Osteocyte (in vitro differentiated cells): ENCODE measurements at regions not wholly inside any gene's neighbourhood (a gene's known extent, or its start where the extent isn't known, plus 50 kb on each side); places are given as distances from the start of the nearest gene placed in this dataset.

ENCODE experiments used
- DNase-seq: peaks from one replicate; pipeline ENCODE4 v3.0.0; 2021; ENCODE audit warnings: mixed read lengths; ENCODE audit not compliant: unreplicated experiment; ENCODE audit errors: extremely low spot score
- H3K27ac Mint-ChIP-seq: one replicate; pipeline ENCODE4 v1.8.0; 2021; ENCODE audit warnings: mild to moderate bottlenecking, mixed read lengths; ENCODE audit not compliant: unreplicated experiment
- H3K27me3 Mint-ChIP-seq: one replicate; pipeline ENCODE4 v1.8.0; 2021; ENCODE audit warnings: mixed read lengths; ENCODE audit not compliant: unreplicated experiment
- H3K36me3 Mint-ChIP-seq: one replicate; pipeline ENCODE4 v1.8.0; 2021; ENCODE audit warnings: mixed read lengths; ENCODE audit not compliant: unreplicated experiment
- H3K4me1 Mint-ChIP-seq: one replicate; pipeline ENCODE4 v1.8.0; 2021; ENCODE audit warnings: mixed read lengths; ENCODE audit not compliant: unreplicated experiment
- H3K4me3 Mint-ChIP-seq: one replicate; pipeline ENCODE4 v1.8.0; 2021; ENCODE audit warnings: mild to moderate bottlenecking, moderate library complexity, mixed read lengths; ENCODE audit not compliant: unreplicated experiment
- H3K9me3 Mint-ChIP-seq: one replicate; pipeline ENCODE4 v1.8.0; 2021; ENCODE audit warnings: mixed read lengths; ENCODE audit not compliant: unreplicated experiment
- TF ChIP-seq, protein P1 (sequence below): fragments of 200-600 bp; sonication (generic); IDR thresholded peaks from 2 replicates; pipeline ENCODE4 v1.5.0; 2021; ENCODE audit warnings: antibody characterized with exemption, mild to moderate bottlenecking, moderate library complexity

DNA sequence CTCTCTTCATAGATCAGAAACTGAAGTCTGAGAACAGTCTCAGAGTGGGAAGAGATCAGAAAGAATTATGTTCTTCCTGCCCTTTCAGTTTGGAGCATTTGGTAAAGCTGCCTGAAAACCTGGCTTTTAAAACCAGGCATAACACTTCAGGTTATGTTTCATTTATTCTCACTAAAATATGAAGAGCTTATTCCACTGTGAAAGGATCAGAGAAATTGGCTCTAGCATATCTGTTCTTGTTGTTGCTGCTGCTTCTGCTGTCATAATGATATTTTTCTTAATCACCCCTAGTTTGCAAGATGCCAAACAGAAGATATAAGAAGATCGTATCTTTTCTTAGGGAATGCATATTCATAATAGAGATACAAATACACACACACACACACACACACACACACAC, 476.9 kb downstream of the XIRP2 start:
- H3K36me3 Mint-ChIP-seq, result no peaks in the 10 kb centered on the region
- no peak overlapping the region for H3K27ac Mint-ChIP-seq
- H3K9me3 Mint-ChIP-seq, result no peaks in the 10 kb centered on the region
- no peak overlapping the region for H3K4me3 Mint-ChIP-seq
- no peaks in the 10 kb centered on the region for H3K27me3 Mint-ChIP-seq
- no peak for DNase-seq
- TF ChIP-seq, protein P1, sequence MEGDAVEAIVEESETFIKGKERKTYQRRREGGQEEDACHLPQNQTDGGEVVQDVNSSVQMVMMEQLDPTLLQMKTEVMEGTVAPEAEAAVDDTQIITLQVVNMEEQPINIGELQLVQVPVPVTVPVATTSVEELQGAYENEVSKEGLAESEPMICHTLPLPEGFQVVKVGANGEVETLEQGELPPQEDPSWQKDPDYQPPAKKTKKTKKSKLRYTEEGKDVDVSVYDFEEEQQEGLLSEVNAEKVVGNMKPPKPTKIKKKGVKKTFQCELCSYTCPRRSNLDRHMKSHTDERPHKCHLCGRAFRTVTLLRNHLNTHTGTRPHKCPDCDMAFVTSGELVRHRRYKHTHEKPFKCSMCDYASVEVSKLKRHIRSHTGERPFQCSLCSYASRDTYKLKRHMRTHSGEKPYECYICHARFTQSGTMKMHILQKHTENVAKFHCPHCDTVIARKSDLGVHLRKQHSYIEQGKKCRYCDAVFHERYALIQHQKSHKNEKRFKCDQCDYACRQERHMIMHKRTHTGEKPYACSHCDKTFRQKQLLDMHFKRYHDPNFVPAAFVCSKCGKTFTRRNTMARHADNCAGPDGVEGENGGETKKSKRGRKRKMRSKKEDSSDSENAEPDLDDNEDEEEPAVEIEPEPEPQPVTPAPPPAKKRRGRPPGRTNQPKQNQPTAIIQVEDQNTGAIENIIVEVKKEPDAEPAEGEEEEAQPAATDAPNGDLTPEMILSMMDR, result no peak
- no peaks in the 10 kb centered on the region for H3K4me1 Mint-ChIP-seq

DNA sequence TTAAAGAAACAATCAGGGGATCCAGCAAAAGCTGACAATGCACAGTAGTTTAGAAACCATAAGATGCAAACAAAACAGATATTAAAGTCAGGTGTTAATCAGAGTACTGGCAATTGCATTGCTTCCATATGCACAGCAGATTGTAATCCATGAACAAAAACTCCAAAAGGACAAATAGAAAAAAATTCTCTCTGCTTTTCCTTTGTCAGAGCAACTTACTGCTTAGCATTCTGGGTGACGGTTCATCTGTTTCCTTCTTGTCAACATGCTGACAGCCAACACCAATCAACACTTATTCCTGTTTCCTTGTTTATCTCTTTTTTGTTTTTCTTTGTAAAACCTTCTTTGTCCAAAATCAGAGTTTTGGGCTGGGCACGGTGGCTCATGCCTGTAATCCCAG, 473.1 kb downstream of the XIRP2 start:
- no peaks in the 10 kb centered on the region for H3K9me3 Mint-ChIP-seq
- H3K27ac Mint-ChIP-seq, result no peak overlapping the region
- H3K27me3 Mint-ChIP-seq, result no peaks in the 10 kb centered on the region
- TF ChIP-seq, protein P1, result no peak
- no peaks in the 10 kb centered on the region for H3K36me3 Mint-ChIP-seq
- no peak overlapping the region for H3K4me3 Mint-ChIP-seq
- DNase-seq, result no peak
- H3K4me1 Mint-ChIP-seq, result no peaks in the 10 kb centered on the region

DNA sequence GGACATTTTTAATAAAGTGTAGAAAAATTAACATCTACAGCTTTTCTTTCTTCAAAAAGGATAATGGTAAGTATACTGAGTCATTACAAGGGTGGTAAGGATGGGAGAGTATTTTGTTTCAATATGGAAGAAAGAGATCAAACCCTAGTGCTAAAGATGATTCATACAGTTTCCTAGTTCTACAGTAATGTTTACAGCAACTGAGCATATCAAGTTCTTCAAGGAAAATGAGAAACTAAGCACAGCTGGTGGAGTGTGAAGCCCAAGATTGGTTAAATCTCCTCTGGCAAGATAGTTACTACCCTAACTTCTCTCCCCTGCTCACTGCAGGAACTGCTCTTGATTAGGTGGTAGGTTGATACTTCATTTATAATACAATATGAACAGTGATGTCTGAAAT, 467.5 kb downstream of the XIRP2 start:
- TF ChIP-seq, protein P1, result no peak
- H3K27me3 Mint-ChIP-seq, result no peaks in the 10 kb centered on the region
- H3K27ac Mint-ChIP-seq, result no peak overlapping the region
- no peak overlapping the region for H3K4me3 Mint-ChIP-seq
- no peak for DNase-seq
- H3K36me3 Mint-ChIP-seq, result no peaks in the 10 kb centered on the region
- H3K4me1 Mint-ChIP-seq, result no peaks in the 10 kb centered on the region
- H3K9me3 Mint-ChIP-seq, result no peaks in the 10 kb centered on the region

DNA sequence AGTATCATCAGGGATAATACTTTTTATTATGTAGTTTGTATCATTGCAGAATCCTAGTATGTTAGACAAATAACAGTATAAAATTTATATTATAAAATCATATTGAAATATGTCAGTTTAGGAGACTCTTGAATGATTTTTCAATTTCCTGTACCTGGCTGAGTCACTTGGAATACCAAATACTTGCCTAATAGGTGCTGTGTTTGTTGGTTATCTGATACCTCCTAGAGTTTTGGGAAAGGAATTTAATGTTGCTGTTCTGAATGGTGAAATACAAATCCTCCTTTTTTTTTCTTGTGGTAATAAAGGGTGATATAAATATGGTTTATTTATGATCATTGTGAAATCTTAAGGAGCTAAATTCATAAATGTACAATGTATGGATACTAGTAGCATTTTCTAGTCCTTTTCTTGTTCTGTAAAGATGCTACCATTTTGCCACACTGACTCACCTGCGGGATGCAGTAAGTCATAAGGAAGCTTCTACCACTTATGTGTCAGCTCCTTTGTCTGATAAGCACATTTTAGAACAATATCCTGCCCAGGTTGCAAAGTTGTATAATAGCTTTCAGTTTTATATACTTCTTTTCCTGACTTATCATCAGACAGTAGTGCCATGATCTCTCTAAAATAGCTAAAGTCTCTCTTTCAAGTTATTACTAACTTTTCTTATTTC, 465.5 kb downstream of the XIRP2 start:
- H3K27ac Mint-ChIP-seq, result no peak overlapping the region
- H3K9me3 Mint-ChIP-seq, result no peaks in the 10 kb centered on the region
- DNase-seq, result no peak
- no peaks in the 10 kb centered on the region for H3K36me3 Mint-ChIP-seq
- H3K4me1 Mint-ChIP-seq, result no peaks in the 10 kb centered on the region
- H3K4me3 Mint-ChIP-seq, result no peak overlapping the region
- no peaks in the 10 kb centered on the region for H3K27me3 Mint-ChIP-seq
- TF ChIP-seq, protein P1, result no peak

DNA sequence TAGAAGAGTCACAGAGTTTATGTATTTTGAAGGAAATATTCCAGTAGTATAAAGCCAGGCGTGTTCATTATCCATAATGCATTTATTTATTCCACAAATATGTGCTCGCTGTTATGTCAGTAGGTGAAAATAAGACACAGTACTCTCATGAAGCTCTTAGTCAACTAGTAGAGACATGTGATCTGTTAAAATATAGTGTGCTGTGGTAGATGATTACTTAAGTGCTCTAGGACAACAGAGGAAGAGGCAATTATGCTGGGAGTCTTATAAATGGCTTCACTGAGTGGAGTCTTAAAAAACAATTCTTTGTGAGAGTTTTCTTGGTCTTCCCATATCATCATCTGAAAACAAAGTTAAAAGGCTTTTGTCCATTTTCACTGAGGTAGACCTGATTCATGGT, 457.3 kb downstream of the XIRP2 start:
- Mint-ChIP-seq H3K9me3 (no peaks in the 10 kb centered on the region), H3K36me3 (no peaks in the 10 kb centered on the region)

More for the DNA sequence above, 457.3 kb downstream of the XIRP2 start:
- Mint-ChIP-seq H3K27ac (no peak overlapping the region), H3K27me3 (peaks cover 6% of the 10 kb centered on the region), H3K4me1 (peaks cover 2% of the 10 kb centered on the region), H3K4me3 (no peak overlapping the region)
- TF ChIP-seq, protein P1, result no peak
- no peak for DNase-seq
